GM18505 (cell line): ENCODE measurements at regions not wholly inside any gene's neighbourhood (a gene's known extent, or its start where the extent isn't known, plus 50 kb on each side); places are given as distances from the start of the nearest gene placed in this dataset.

ENCODE experiments used
- ATAC-seq: cut with Tn5 transposase; IDR thresholded peaks from one replicate; pipeline ENCODE4 v1.9.1; 2021; ENCODE audit not compliant: unreplicated experiment
- POLR2A ChIP-seq: IDR thresholded peaks from 4 replicates; pipeline ENCODE4 v1.6.1; 2011; ENCODE audit warnings: borderline replicate concordance; ENCODE audit not compliant: insufficient read depth, insufficient read length; ENCODE audit errors: extremely low read depth

DNA sequence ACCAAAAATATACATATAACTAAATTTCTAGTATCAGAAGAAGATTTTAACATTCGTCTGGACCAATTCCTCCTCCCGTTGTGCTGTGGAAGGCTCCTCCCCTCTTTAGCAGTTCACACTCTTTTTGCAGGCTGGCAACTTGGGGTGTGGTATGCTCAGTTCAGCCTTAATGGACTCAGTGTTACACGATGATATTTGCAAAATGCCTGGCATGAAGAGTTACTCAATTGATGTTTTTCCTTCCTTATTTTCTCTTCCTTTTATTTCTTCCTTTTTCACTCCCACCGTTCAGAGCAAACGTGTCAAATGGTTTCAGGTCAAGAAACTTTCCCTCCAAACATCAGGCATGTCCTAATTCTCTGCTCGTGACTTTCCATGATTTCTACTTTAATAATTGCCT is 248.3 kb downstream of the PHF14 start:
- no peak for ATAC-seq
- TF ChIP-seq POLR2A, result no peak

DNA sequence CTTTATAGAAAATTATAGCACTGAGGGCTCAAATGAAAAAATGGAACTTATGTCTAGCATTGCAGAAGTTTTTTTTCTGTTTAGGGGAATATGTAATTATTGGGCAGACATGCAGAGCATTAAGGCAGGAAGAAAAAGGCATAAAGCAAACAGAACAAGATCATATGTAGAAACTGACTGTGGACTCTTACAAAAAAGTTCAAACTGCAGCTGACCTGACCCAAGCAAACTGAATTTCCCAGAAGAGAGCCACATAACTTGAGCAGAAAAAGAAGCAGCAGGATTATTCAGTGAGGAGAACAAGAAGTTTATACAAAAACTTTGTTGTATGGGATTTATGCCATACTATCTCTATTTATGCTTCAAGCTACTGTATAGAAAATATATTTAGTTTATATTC is 250.9 kb downstream of the PHF14 start:
- ATAC-seq, result no peak
- TF ChIP-seq POLR2A, result no peak

DNA sequence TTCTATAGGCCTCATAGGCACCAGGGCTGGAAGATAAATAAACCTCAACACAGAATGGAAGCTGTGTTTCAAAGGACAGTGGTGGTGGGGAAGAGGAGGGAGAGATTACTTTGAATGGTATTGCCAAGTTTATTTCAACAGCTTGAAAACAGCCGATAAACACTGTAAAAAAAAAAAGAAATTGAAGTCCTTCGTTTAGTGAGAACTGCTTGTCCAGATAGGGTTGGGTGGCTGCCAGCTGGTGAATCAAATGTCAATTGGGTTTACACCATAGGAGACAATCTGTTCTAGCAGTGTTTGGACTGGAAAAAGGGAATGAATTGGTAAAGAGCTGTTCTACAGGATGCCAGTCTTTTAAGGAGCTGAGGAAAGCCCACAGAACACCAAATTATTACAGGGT is 254.8 kb downstream of the PHF14 start:
- ATAC-seq, result no peak
- no peak for TF ChIP-seq POLR2A

DNA sequence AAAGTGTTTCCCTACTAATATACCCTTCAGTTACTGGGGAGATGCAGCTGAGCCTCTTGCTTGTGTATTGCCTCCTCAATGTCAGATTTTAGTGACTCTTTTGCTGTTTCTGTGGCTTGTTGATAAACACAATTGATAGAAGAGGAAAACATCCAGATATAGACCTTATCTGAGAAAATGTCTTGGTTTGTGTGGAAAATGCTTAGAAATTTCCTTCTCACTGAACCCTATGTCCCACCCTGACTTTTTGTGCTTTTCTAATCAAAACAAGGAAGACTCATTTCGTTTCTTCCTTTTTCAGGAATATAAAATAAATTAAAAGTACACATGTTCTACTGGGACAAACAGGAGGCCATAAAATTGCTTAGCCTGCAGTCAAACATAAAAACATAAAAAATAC is 257.5 kb downstream of the PHF14 start:
- TF ChIP-seq POLR2A, result no peak
- no peak for ATAC-seq

DNA sequence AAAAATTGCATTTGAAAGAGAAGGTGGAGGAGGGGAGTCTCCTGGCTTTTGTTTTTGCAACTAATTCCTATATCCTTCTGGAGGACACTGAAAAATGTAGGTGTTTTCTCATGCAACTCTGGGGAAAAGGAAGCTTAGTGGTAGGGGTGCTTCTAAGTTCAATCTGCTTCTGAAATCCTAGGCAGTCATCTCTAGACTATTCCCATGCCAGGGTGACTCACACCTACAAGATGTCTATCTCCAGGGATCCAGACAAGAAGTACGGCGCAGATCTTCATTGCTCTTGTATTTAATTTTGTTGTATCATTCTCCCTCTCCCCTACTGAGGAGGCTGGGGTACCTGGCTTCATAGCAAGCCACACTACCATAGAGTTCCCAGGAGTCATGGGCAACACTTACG is 258.8 kb downstream of the PHF14 start:
- no peak for TF ChIP-seq POLR2A
- no peak for ATAC-seq

DNA sequence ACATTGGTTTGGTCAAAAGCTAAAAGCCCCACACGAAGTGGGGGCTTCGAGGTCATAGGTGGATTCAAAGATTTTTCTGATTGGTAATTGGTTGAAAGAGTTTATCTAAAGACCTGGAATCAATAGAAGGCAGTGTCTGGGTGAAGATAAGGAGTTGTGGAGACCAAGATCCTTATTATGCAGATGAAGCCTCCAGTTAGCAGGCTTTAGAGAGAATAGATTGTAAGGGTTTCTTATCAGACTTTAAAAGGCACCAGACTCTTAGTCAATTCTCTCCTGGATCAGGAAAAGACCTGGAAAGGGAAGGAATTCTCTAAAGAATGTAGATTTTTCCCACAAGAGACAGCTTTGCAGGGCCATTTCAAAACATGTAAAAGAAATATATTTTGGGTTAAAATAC is 260.2 kb downstream of the PHF14 start:
- ATAC-seq, result no peak
- no peak for TF ChIP-seq POLR2A

DNA sequence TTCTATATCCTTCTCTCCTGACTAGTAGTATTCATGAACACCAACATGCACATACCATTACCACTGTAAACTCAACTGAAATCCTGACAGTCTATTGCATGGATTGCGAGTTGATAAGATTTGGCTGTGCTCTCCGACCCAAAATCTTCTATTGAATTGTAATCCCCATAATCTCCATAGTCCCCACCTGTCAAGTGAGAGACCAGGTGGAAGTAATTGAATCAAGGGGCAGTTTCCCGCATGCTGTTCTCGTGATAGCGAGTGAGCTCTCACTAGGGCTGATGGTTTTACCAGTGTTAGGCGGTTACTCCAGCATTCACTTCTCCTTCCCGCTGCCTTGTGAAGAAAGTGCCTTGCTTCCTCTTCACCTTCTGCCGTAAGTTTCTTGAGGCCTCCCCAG is 261.8 kb downstream of the PHF14 start:
- no peak for ATAC-seq
- no peak for TF ChIP-seq POLR2A

DNA sequence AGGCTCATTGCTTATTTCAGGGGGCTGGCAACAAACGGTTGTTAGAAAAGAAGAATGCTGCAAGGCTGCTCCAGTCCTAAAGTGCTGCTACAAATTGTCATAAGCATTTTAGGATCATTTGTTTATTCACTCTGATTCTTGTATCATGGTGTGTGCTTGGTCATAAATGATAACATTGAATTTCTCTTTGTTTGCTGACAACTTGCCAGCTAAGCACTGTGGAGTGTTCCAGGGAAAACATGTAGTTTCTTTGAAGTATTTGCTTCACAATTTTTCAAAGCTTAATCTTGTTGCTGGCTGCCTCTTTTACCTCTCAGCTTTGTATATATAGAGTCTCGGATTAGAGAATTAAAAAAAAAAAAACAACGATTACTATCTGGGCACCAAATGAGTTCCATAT is 263.0 kb downstream of the PHF14 start:
- TF ChIP-seq POLR2A, result no peak

DNA sequence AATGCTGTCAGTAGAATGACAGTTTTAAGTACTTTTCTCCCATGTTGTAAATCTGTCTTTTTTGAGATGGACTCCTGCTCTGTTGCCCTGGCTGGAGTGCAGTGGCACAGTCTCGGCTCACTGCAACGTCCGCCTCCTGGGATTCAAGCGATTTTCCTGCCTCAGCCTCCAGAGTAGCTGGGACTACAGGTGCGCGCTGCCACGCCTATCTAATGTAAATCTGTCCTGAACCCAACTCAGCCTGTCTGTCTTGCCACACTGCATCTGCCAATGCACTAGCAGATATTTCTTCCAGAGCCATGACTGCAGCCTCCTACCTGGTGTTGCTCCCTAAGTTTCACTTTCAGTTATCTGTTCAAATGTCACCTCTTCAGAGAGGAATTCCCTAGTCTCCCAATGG is 264.1 kb downstream of the PHF14 start:
- no peak for ATAC-seq
- no peak for TF ChIP-seq POLR2A

More for the DNA sequence above, 263.0 kb downstream of the PHF14 start:
- ATAC-seq, result no peak

DNA sequence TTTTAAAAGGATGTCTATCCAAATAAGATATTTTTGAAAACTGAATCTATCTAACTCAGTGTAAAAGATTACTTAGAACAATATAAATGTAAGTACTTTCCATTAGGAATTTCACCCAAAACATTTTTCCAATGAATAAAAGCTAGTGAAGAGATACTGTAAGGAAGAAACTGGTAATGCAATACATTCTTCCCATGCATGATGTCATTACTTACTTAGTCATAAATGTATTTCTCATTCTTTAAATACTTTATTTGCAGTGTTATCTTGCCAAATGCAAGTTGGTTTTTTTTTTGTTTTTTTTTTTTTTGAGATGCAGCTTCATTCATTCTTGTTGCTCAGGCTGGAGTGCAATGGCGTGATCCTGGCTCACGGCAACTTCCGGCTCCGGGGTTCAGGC is 265.6 kb downstream of the PHF14 start:
- no peak for TF ChIP-seq POLR2A
- ATAC-seq, result no peak

DNA sequence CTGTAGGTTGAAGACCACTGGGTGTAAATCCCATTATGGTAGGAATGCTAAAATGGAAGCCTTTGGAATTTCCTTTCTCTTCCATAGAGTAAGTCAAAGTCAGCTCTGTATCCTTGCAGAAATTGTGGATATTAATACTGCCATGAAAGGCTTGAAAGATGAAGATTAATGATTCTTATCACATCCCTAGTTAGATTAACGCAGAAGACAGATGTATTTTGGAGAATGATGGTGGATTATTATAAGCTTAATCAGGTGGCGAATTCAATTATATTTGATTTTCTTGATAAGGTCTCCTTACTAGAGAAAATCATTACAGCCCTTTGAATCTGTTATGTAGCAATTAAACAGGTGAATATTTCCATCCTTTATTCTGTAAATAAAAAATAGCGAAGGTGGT is 270.1 kb downstream of the PHF14 start:
- no peak for TF ChIP-seq POLR2A
- no peak for ATAC-seq

DNA sequence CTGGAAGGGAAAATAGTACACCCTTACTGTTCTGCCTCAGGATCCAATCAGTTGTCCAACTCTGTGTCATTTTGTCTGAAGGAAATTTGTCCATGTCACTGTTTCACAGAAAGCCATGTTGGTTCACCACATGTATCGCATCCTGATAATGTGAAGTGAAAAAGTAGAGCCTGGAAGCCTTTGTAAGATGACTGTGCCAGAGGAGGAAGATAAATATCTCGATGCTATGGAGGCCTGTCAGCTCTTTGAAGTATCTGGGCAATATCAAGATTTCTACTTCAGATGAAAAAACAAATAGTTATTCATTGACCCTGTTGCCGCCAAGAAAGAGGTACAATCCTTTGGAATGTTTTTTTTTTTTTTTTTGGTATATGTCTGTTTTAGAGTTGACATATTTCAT is 270.5 kb downstream of the PHF14 start:
- TF ChIP-seq POLR2A, result no peak
- ATAC-seq, result no peak

DNA sequence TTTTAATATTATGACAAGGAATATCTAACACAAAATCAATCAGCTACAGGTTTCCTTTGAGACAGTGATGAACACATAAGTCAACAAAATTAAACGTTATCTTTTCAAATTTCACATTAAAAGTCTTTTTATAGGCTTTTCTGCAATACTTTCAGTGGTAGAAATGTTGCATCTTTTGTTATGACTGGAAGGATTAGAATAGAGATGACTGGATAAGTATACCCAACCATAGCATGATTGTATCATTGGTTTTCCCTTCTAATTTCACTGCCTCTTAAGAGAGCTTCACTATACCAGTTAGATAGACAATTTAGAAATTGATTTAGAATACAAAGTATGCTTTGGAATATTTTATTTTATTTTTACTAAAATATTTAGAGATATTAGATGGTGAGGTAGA is 273.9 kb downstream of the PHF14 start:
- ATAC-seq, result no peak
- no peak for TF ChIP-seq POLR2A

DNA sequence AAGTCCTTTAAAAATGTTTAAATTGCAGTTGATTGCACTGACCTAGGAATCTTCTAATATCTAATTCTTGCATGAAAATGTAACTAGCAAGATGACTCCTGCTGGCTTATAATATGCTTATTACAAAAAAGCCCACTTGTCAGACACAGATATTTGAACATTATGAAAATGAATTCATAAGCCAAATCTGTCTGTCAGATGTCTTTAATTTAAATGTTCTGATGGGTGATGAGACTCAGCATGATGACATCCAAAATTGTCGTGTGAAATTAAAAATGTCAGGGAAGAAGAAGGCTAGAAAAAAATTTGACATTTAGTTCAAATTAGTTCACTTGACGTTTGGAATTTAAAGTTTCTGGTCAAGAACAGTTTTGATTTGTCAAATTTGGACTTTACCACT is 277.8 kb downstream of the PHF14 start:
- ATAC-seq, result no peak
- TF ChIP-seq POLR2A, result no peak

DNA sequence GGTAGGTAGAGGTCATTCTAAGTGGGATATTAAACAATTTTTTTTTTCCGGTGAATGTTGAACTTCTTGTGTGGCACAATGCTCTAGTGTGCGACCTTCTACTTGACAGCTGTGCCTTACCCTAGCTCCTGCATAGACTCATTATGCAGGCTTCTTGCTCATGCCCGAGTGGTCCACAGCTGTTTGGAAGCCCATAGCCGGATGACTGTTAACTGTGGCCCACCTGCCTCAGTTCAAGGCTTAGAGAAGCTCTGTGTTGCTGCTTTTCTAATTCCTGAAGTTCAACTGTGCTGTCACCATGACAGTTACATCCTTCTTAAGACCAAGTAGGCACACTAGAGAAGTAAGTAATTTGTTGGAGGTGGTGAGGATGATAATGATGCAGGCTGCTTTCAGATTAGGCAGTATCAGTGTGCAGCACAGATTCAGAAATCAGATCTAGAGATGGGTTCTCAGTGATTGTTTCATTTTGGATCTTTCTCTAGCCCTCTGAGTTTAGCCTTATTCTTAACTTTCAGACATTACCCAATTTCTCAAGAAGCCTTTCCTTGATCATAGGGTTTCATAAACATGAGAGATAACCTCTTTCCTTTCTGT is 278.4 kb downstream of the PHF14 start:
- no peak for TF ChIP-seq POLR2A
- no peak for ATAC-seq
